Caco-2 (cell line): ENCODE measurements at regions not wholly inside any gene's neighbourhood (a gene's known extent, or its start where the extent isn't known, plus 50 kb on each side); places are given as distances from the start of the nearest gene placed in this dataset.

Experiments used
- BruUV-seq: library from RNA; stranded (reverse); fragments of 400-500 nt; replicated peaks from 2 replicates; lab custom pipeline; 2021; lab: Mats Ljungman, UMichigan
- CTCF ChIA-PET: fragments of 300-600 bp; sonication (Branson Sonifier 250); formaldehyde crosslinking; loops from one replicate; lab custom pipeline; 2022; ENCODE audit warnings: antibody characterized with exemption; lab: Charles Lee
- POLR2A ChIA-PET: fragments of 300-600 bp; sonication (Branson Sonifier 250); formaldehyde crosslinking; loops from one replicate; lab custom pipeline; 2022; ENCODE audit warnings: antibody characterized with exemption; lab: Charles Lee
- DNase-seq, 2 experiments: peaks; one replicate each; pipeline versions ENCODE4 v3.0.0 to v3.0.0-alpha.2; 2020 to 2022
- H3K27me3 ChIP-seq: replicated peaks from 2 replicates; pipeline ENCODE4 v1.6.0; 2011; ENCODE audit warnings: low read length; ENCODE audit not compliant: control insufficient read depth, insufficient read depth
- H3K36me3 ChIP-seq: 2 replicates; pipeline ENCODE4 v1.5.1; 2011; ENCODE audit warnings: low read length; ENCODE audit not compliant: control insufficient read depth, insufficient read depth
- H3K4me1 ChIP-seq: fragments of 250-450 bp; sonication (Bioruptor Pico); 2 replicates; pipeline ENCODE4 v1.5.1; 2020; ENCODE audit warnings: mild to moderate bottlenecking
- H3K4me3 ChIP-seq: 2 replicates; pipeline ENCODE4 v1.5.1; 2011; ENCODE audit warnings: low read depth, mild to moderate bottlenecking, control low read depth, low read length
- H3K9me3 ChIP-seq: fragments of 250-450 bp; sonication (Bioruptor Pico); 2 replicates; pipeline ENCODE4 v1.5.1; 2020; ENCODE audit warnings: mild to moderate bottlenecking, moderate library complexity
- H3K27ac Mint-ChIP-seq: one replicate; pipeline ENCODE4 v1.8.0; 2022; ENCODE audit warnings: mixed read lengths; ENCODE audit not compliant: unreplicated experiment
- H3K27me3 Mint-ChIP-seq: one replicate; pipeline ENCODE4 v1.8.0; 2022; ENCODE audit warnings: mixed read lengths; ENCODE audit not compliant: insufficient read depth, unreplicated experiment
- H3K36me3 Mint-ChIP-seq: one replicate; pipeline ENCODE4 v1.8.0; 2022; ENCODE audit warnings: mild to moderate bottlenecking, mixed read lengths; ENCODE audit not compliant: insufficient read depth, unreplicated experiment
- H3K4me1 Mint-ChIP-seq: one replicate; pipeline ENCODE4 v1.8.0; 2022; ENCODE audit warnings: low read depth, mixed read lengths; ENCODE audit not compliant: unreplicated experiment
- H3K4me3 Mint-ChIP-seq: one replicate; pipeline ENCODE4 v1.8.0; 2022; ENCODE audit warnings: mild to moderate bottlenecking, moderate library complexity, mixed read lengths; ENCODE audit not compliant: unreplicated experiment
- H3K9me3 Mint-ChIP-seq: one replicate; pipeline ENCODE4 v1.8.0; 2022; ENCODE audit warnings: mixed read lengths; ENCODE audit not compliant: unreplicated experiment
- intact Hi-C: fragments of 100-400 bp; cut with micrococcal nuclease; formaldehyde crosslinking; loops from one replicate; pipeline ENCODE4 v1.10.0; 2022; ENCODE audit not compliant: unreplicated experiment
- TF ChIP-seq, protein P1 (sequence below), 2 experiments: fragments of 200-600 bp in 1 of 2; IDR thresholded peaks; 1 replicate in 1 of 2; 2 replicates in 1 of 2; pipeline versions ENCODE4 v1.5.1 to v1.8.0; 2011 to 2022; ENCODE audit warnings: antibody characterized with exemption in 1 of 2, control low read depth in 1 of 2, inconsistent platforms in 1 of 2, low read depth in 1 of 2, low read length in 1 of 2, mild to moderate bottlenecking in 1 of 2, moderate library complexity in 1 of 2; ENCODE audit not compliant: insufficient read depth in 1 of 2, severe bottlenecking in 1 of 2, unreplicated experiment in 1 of 2

- Histone ChIP-seq H3K4me1 (no peaks in the 10 kb centered on the region), H3K27me3 (no peaks in the 10 kb centered on the region), H3K9me3 (no peaks in the 10 kb centered on the region), H3K4me3 (no peak overlapping the region), H3K36me3 (no peaks in the 10 kb centered on the region)
- Mint-ChIP-seq H3K9me3 (no peaks in the 10 kb centered on the region), H3K4me3 (no peak overlapping the region), H3K27ac (no peak overlapping the region), H3K27me3 (no peaks in the 10 kb centered on the region), H3K4me1 (no peaks in the 10 kb centered on the region), H3K36me3 (no peaks in the 10 kb centered on the region)
- CTCF ChIA-PET: no interaction called here
- BruUV-seq: no TSS peak
- TF ChIP-seq, protein P1, sequence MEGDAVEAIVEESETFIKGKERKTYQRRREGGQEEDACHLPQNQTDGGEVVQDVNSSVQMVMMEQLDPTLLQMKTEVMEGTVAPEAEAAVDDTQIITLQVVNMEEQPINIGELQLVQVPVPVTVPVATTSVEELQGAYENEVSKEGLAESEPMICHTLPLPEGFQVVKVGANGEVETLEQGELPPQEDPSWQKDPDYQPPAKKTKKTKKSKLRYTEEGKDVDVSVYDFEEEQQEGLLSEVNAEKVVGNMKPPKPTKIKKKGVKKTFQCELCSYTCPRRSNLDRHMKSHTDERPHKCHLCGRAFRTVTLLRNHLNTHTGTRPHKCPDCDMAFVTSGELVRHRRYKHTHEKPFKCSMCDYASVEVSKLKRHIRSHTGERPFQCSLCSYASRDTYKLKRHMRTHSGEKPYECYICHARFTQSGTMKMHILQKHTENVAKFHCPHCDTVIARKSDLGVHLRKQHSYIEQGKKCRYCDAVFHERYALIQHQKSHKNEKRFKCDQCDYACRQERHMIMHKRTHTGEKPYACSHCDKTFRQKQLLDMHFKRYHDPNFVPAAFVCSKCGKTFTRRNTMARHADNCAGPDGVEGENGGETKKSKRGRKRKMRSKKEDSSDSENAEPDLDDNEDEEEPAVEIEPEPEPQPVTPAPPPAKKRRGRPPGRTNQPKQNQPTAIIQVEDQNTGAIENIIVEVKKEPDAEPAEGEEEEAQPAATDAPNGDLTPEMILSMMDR (IDR thresholded peaks at IDR 0.05; ENCODE audit: insufficient read depth in 1 of 2, low read depth in 1 of 2, low read length in 1 of 2, severe bottlenecking in 1 of 2, unreplicated experiment in 1 of 2): no peak
- intact Hi-C loops: no loop called here
- DNase-seq: no peak
- POLR2A ChIA-PET: no interaction called here
Measured at GRCh38 chr6:93516441-93516840, 97.1 kb upstream of the EPHA7 start.

GRCh38 chr6:93515736-93516135 lies 96.4 kb upstream of the EPHA7 start:
- H3K4me1 Mint-ChIP-seq: no peaks in the 10 kb centered on the region
- no peaks in the 10 kb centered on the region for H3K36me3 ChIP-seq
- H3K27me3 ChIP-seq: no peaks in the 10 kb centered on the region
- DNase-seq: no peak
- no TSS peak for BruUV-seq
- ChIA-PET CTCF (no interaction called here), POLR2A (no interaction called here)
- H3K4me3 Mint-ChIP-seq: no peak overlapping the region
- no peaks in the 10 kb centered on the region for H3K4me1 ChIP-seq
- TF ChIP-seq, protein P1 (IDR thresholded peaks at IDR 0.05; ENCODE audit: insufficient read depth in 1 of 2, low read depth in 1 of 2, low read length in 1 of 2, severe bottlenecking in 1 of 2, unreplicated experiment in 1 of 2): no peak
- H3K9me3 Mint-ChIP-seq: no peaks in the 10 kb centered on the region
- no peaks in the 10 kb centered on the region for H3K27me3 Mint-ChIP-seq
- no peaks in the 10 kb centered on the region for H3K36me3 Mint-ChIP-seq
- intact Hi-C loops: no loop called here
- no peak overlapping the region for H3K4me3 ChIP-seq
- H3K9me3 ChIP-seq: no peaks in the 10 kb centered on the region
- H3K27ac Mint-ChIP-seq: no peak overlapping the region

- no peak overlapping the region for H3K27ac Mint-ChIP-seq
- CTCF ChIA-PET: no interaction called here
- H3K36me3 ChIP-seq: no peaks in the 10 kb centered on the region
- H3K4me3 Mint-ChIP-seq: no peak overlapping the region
- TF ChIP-seq, protein P1 (IDR thresholded peaks at IDR 0.05; ENCODE audit: insufficient read depth in 1 of 2, low read depth in 1 of 2, low read length in 1 of 2, severe bottlenecking in 1 of 2, unreplicated experiment in 1 of 2): no peak
- DNase-seq: no peak
- H3K9me3 ChIP-seq: no peaks in the 10 kb centered on the region
- H3K4me3 ChIP-seq: no peak overlapping the region
- H3K9me3 Mint-ChIP-seq: no peaks in the 10 kb centered on the region
- H3K27me3 ChIP-seq: no peaks in the 10 kb centered on the region
- intact Hi-C loops: no loop called here
- no TSS peak for BruUV-seq
- H3K4me1 ChIP-seq: no peaks in the 10 kb centered on the region
- POLR2A ChIA-PET: no interaction called here
- no peaks in the 10 kb centered on the region for H3K27me3 Mint-ChIP-seq
- no peaks in the 10 kb centered on the region for H3K4me1 Mint-ChIP-seq
- H3K36me3 Mint-ChIP-seq: no peaks in the 10 kb centered on the region
Measured at GRCh38 chr6:93498713-93499112, 79.4 kb upstream of the EPHA7 start.
